Inferior parietal cortex (tissue), 1 donor: ENCODE measurements at regions not wholly inside any gene's neighbourhood (a gene's known extent, or its start where the extent isn't known, plus 50 kb on each side); places are given as distances from the start of the nearest gene placed in this dataset.
"Not testable (repeated sequence)": the region's sequence is repeated elsewhere in the genome, so short reads cannot be mapped to it uniquely, and the experiment has no call there.

Experiments used
- DNase-seq: peaks from one replicate; pipeline ENCODE4 v3.0.0-alpha.2; 2016; ENCODE audit errors: extremely low spot score

GRCh38 chr7:153190986-153191385 lies 431.4 kb downstream of the ACTR3B start:
- DNase-seq: no peak

DNA sequence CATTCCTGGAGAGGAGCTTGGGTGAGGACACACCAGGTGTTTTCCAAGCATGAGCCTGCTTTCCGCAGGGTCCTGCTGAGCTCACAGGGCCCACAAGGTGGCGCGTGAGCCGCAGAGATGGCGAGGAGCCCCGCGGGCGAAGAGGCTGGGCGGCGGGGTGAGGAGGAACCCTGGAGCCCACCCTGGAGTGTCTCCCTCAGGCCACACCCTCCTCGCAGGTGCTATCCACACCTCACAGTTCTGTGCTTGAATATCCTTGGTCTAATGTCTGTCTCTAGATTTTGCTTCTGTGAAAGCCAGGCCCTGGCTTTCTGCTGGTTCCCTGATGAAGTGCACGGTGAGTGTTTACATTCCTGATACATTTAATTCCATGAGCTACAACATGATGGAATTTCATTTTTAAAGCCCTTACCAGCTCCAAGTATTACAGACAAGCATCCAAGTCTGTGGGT lies 433.6 kb downstream of the ACTR3B start:
- DNase-seq: peak; percentile 53

DNA sequence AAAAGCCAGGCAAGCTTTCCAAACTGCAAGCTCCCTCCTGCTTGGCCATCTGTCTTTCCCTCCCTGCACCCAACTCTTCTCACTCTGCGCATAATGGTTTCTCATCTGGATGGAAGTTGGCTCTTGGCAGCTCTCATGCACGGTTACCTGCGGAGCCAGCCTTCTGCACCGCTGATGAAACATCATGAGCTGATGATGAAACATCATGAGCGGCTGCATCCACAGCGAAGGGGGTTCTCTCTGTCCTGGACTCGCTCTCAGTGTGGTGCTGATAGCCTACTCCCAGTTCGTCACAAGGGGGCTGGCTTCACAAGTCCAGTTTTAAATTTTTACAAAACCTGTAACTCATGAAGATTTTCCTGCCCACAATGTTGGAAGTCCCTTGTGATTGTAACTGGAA lies 457.5 kb downstream of the ACTR3B start:
- no peak for DNase-seq

DNA sequence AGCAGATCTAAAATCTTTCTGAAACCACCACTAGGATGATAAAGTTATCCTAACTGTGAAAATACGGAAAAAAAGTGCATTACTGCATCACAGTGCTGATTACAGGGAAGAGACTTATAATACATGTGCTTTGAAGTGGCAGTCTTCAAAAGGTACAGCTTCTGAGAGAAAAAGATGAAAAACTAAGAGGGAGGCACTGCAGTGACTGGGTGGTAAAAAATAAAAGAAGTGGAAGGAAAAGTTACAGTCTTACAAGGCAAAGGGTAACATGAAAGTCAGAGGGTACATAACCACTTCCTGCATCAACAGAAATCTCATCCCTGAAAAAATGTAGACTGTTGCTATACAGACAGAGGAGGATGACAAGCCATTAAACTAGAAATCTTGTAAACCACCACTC lies 465.3 kb downstream of the ACTR3B start:
- DNase-seq: no peak

GRCh38 chr7:153245136-153245535 lies 485.6 kb downstream of the ACTR3B start:
- DNase-seq: not testable (repeated sequence)

DNA sequence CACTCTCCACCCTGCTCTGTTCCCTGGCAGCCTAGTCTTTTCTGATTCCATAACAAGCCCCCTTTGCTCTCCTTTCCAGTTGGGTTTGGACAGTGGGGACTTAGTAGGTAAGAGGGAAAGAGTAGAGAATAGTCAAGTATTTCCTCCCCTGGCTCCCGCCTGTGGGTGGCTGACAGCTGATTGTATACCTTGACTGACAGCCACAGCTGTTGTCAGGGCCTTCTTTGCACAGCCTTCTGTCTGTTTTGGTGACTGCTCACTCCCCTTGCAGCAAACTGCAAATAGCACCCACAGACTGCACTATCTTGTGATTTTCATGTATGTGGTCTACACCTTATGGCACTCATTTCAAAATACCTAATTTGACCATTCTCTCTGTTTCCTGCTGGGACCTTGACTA lies 486.3 kb downstream of the ACTR3B start:
- DNase-seq: no peak

GRCh38 chr7:153247926-153248325 lies 488.4 kb downstream of the ACTR3B start:
- DNase-seq: no peak

DNA sequence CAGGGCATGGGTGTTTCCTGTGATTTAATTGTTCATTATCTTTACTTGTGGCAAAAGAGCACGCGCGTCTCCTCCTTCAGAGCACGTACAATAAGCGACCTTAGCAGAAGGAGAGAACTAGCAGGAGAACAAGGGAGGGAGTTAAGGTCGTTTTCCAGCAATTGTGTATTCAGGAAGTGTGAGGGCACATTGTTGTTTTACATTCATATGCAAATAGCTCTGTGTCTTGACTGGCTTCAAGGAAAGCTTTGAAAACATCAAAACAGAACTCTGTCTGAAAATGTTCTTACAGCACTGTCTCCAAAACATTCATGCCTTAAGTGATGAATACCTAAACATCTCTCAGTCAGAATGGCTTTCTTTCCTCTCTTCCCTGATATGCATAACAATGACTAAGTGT lies 499.1 kb downstream of the ACTR3B start:
- DNase-seq: no peak

- DNase-seq: no peak
Measured at GRCh38 chr7:153276394-153276793, 516.8 kb downstream of the ACTR3B start.

GRCh38 chr7:153286763-153287162 lies 527.2 kb downstream of the ACTR3B start:
- no peak for DNase-seq

DNA sequence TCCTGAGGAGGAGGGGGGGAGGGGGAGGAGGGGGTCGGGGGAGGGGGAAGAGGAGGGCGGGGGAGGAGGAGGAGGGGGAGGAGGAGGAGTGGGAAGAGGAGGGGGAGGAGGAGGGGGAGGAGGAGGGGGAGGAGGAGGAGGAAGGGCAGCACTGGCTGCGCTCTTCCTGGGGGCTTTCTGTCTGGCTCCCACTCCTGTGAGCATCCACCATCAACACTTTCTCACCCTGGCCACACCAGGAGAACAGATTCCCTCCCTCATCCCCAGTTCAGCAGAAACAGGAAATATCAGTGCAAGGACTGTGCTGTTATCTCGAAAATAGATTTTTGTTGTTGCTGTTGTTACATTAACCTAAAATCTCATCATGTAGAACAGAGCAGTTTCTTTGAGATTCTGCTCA lies 530.5 kb downstream of the ACTR3B start:
- no peak for DNase-seq

DNA sequence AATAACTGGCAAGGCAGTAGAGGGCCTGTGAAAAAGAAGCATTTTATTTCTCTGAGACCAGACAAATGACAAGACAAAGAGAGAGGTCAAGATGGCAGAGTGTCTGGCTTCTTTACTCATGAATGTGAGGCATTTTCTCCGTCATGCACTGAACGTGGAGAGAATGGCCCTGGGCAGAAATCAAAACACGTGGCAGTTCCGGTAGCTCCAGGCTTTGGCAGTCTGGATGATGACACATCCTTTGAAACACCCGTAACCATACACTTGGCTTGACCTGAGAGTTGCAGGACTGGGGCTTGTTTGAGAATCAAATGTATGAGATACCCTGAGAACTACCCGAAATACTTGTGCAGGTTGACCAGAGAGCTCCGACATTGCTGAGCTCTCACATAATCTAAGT lies 537.6 kb downstream of the ACTR3B start:
- DNase-seq: no peak

- DNase-seq: no peak
Measured at GRCh38 chr7:153301936-153302335, 542.4 kb downstream of the ACTR3B start.

DNA sequence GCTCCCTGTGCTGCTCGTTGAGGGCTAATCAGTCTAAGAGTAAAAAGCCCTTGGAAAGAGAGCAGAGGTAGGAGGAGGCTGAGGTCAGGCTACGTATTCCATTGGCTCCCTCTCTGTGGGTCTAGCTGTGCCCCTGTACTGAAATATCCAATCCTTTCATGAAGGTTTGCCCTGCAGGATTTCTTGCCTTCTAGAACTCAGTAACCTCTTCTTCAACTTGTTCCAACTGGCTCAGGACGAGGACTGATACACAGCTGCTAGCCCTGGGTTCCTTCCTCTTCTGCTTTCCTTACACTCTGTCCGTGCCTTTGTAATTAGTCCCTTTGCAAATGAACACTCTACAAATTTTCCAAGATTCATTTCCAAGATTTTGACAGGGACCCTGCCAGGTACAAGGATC lies 560.5 kb downstream of the ACTR3B start:
- DNase-seq: no peak

DNA sequence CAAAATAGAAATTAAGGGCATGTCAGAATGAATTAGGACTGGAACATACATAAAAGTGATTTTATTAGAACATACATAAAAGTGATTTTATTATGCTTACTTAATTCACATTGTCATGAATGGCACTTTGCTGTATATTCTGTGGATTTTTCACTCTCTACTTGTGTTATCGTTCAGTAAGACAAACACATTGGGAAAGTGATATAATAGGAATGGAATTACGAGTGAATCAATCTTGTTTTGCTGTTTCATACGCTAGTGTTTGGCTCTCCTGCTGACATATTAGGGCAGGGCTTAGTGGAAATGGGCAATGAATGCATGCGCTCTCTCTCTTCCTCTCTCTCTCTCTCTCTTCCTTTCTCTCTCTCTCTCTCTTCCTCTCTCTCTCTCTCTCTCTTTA lies 561.1 kb downstream of the ACTR3B start:
- no peak for DNase-seq

DNA sequence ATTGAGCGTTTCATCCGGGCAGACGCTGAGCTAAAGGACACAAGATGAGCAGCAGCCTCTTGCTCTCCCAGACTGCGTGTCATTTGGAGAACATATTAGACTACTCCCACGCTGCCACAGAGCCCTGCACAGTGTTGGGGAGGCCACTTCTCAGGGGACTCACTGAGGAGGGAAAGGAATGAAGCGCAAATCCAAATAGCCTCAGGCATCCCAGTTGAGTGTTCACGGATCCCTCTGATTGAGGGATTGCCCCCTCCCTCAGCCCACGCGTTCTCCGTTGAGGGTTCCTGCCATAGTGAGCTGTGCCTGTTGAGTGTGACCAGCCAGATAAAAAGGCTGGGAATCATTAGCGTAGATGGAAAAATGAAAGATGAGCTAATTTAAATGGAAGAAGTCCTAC lies 563.4 kb downstream of the ACTR3B start:
- no peak for DNase-seq

- DNase-seq: no peak
Measured at GRCh38 chr7:153324094-153324493, 564.5 kb downstream of the ACTR3B start.

GRCh38 chr7:153327683-153328082 lies 568.1 kb downstream of the ACTR3B start:
- no peak for DNase-seq

DNA sequence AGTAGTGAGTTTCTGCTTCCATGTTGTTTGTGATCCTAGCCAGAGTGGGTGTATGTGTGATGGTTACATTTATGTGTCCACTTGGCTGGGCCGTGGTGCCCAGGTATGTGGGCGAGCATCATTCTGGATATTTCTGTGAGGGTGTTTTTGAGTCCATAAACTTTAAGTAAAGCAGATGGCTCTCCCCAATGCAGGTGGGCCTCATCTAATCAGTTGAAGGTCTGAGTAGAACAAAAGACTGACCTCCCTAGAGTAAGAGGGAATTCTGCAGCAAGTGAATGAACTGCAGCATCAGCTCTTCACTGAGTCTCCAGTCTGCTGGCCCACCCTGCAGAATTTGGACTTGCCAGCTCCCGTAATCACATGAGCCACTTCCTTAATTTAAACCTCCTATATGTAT lies 571.9 kb downstream of the ACTR3B start:
- DNase-seq: no peak

DNA sequence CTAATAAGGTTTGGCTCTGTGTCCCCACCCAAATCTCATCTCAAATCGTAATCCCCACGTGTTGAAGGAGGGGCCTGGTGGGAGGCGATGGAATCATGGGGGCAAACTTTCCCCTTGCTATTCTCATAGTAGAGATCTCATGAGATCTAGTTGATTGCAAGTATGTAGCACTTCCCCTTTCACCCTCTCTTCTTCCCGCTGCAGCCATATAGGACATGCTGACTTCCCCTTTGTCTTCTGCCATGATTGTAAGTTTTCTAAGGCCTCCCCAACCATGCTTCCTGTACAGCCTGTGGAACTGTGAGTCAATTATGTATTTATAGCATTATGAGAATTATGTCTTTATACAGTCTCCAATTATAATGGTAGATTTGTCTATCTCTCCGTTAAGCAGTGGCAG lies 594.5 kb downstream of the ACTR3B start:
- DNase-seq: no peak

DNA sequence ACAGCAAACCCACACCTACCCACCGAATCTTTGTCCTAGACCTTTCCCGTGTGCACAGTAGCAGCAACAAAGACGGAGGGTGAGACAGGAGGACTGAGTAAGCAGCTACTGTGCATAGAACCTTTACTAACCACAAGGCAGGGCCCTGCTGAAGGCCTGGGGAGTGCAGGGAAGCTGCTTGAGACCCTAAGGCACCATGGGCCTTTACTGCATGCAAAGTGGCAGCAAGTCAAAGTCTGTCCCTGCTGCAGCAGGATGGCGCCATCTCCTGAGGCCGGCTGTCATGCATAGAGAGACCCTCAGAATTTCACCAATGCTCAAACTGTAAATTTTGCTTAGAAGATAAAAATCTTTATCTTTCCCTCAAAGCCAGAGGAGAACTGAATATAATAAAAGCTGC lies 610.5 kb downstream of the ACTR3B start:
- DNase-seq: no peak

DNA sequence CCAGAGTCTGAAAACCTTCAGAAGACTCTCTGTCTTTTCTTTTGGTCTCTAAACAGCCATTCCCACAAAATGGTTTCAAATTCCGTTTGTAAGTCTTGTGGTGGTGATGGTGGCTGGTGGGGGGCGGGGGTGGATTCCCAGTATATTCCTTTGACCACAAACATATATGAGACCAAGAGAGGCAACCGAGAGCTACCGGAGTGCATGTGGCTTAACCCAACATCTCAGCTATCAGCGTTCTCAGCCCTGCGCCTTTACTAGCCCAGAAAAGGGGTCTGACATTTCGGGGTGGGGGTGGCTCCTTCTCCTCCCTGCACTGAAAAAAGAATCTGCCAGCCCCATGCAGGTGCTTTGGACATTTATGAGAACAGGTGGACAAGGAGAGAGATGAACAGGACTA lies 621.1 kb downstream of the ACTR3B start:
- DNase-seq: no peak

DNA sequence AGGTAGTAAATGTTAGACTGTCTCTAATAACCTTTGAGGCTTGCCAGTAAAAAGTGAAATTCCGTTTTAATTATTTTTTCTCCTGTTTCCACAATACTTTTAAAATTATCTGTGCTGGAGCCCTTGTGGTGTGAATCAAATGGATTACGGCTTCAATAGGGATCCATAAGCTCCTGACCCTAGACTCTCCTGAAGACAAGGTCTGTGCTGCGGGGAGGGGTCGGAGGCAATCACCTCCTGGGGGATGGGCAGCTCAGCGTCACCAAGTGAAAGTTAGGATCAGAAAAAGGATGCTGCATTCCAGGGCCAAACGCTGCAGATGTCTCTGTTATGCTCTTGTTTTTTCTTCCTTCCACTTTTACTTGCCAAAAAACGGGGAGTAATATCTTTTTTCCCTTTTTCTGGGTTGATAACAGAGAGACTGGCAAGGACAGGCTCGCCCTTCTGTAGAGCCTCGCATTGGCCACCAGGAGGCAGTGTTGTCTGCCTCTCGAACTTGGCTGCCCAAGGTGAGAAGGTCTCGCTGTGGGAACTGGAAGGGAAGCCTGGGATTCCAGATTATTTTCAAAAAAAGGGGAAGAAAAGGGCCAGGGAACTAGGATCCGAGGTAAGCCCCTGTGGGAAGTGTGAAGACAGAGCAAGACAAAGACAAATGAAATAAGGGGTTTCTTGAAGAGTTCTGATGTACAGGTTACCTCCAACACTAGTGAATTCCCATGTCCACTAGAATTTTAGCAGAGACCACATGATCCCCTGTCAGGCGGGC lies 621.9 kb downstream of the ACTR3B start:
- peak; percentile 67 for DNase-seq

DNA sequence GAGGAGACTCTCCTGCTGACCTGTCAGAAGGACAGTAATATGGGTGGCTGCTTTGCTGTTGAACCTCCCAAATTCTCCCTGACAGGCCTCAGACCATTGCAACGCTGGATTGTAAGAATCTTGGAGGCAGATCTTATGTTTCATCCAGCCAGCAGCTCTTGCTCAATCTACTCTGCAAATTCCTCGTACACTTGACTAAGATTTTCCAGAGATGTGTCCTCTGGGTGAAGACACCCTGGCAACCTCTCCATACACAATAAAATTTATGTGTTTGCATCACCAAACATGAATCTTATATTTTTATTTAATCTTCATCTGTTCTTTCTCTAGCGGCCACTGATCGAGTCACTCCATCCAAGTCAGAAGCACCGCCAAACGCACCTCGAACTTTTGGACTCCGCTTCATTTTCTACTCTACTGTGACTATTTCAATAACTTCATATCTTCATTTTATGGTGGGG lies 623.1 kb downstream of the ACTR3B start:
- no peak for DNase-seq
